ENCODE measurements at regions not wholly inside any gene's neighbourhood (a gene's known extent, or its start where the extent isn't known, plus 50 kb on each side); places are given as distances from the start of the nearest gene placed in this dataset.

DNA sequence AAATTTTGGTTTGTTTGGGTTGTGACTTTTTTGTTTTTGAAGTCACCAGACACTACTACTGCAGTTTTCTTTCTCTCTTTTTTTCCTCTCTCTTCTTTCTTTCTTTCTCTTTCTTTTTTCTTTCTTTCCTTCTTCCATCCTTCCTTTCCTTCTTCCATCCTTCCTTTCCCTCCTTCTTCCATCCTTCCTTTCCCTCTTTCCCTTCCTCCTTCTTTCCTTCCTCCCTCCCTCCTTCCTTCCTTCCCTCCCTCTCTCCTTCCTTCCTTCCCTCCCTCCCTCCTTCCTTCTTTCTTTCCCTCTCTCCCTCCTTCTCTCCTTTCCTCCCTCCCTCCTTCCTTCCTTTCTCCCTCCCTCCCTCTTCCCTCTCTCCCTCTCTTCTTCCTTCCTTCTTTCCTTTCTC is 230.3 kb upstream of the TYRP1 start:
- Histone ChIP-seq H4K20me1 (replicated peaks; ENCODE audit: control insufficient read depth, extremely low read depth, insufficient read depth, low read length) (no peaks in the 10 kb centered on the region), H3K9me1 (replicated peaks; ENCODE audit: control insufficient read depth, extremely low read depth, insufficient read depth, low read length) (no peaks in the 10 kb centered on the region), H2AFZ (ENCODE audit: low read depth, low read length) (no peak overlapping the region), H3K79me2 (ENCODE audit: control insufficient read depth, insufficient read depth, low read length) (no peaks in the 10 kb centered on the region), H3K27me3 (ENCODE audit: control insufficient read depth in 2 of 2, insufficient read depth in 2 of 2, low read length in 2 of 2) (peaks cover 0 to 3% of the 10 kb centered on the region in 2 experiments), H3K4me2 (ENCODE audit: insufficient read depth, low read length) (no peak overlapping the region), H3K9ac (replicated peaks; ENCODE audit: extremely low read depth, insufficient read depth, low read length) (no peak overlapping the region), H3K4me3 (replicated peaks in 1 of 3; ENCODE audit: insufficient read depth in 1 of 3, low read depth in 1 of 3, low read length in 3 of 3) (no peak overlapping the region), H3K36me3 (ENCODE audit: control insufficient read depth in 2 of 2, extremely low read depth in 1 of 2, insufficient read depth in 2 of 2, low read length in 2 of 2) (no peaks in the 10 kb centered on the region), H3K9me3 (replicated peaks; ENCODE audit: control insufficient read depth, insufficient read depth, low read length) (no peaks in the 10 kb centered on the region), H3K4me1 (ENCODE audit: control insufficient read depth, extremely low read depth, insufficient read depth, low read length) (no peaks in the 10 kb centered on the region), H3K27ac (ENCODE audit: insufficient read depth, low read depth, low read length) (no peak overlapping the region)
- no TSS peak for BruUV-seq (replicated peaks)
- FAIRE-seq: no peak
- POLR2A ChIA-PET: no interaction called here
- CTCF ChIA-PET: interaction anchor here (1.1 to 1.2 kb wide), 2 partner anchors 37 to 1607 kb away, joined by 4 to 6 read pairs; no protein-coding TSS in a partner anchor
- intact Hi-C loops (cut with micrococcal nuclease): no loop called here
- dilution Hi-C loops (cut with MboI; ENCODE audit: extremely low pct_ligation_motif_present, low sequenced_read_pairs): no loop called here
- no peak for TF ChIP-seq POLR2AphosphoS5 (IDR thresholded peaks at IDR 0.05; ENCODE audit: insufficient read depth, low read depth, low read length)
- no peak for TF ChIP-seq GATA2 (IDR thresholded peaks at IDR 0.05; ENCODE audit: insufficient read depth, insufficient read length, low read depth, low read length)
- TF ChIP-seq EZH2 (IDR thresholded peaks at IDR 0.05; ENCODE audit: borderline replicate concordance, low read depth, low read length, severe bottlenecking): no peak
- TF ChIP-seq, protein P1, sequence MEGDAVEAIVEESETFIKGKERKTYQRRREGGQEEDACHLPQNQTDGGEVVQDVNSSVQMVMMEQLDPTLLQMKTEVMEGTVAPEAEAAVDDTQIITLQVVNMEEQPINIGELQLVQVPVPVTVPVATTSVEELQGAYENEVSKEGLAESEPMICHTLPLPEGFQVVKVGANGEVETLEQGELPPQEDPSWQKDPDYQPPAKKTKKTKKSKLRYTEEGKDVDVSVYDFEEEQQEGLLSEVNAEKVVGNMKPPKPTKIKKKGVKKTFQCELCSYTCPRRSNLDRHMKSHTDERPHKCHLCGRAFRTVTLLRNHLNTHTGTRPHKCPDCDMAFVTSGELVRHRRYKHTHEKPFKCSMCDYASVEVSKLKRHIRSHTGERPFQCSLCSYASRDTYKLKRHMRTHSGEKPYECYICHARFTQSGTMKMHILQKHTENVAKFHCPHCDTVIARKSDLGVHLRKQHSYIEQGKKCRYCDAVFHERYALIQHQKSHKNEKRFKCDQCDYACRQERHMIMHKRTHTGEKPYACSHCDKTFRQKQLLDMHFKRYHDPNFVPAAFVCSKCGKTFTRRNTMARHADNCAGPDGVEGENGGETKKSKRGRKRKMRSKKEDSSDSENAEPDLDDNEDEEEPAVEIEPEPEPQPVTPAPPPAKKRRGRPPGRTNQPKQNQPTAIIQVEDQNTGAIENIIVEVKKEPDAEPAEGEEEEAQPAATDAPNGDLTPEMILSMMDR (IDR thresholded peaks at IDR 0.05; ENCODE audit: extremely low read depth in 1 of 2, insufficient read depth in 1 of 2, low read depth in 1 of 2, low read length in 2 of 2): no peak
- no peak for TF ChIP-seq MYC (IDR thresholded peaks at IDR 0.05; ENCODE audit: low read depth, low read length)
- TF ChIP-seq FOS (IDR thresholded peaks at IDR 0.05; ENCODE audit: borderline replicate concordance, insufficient read depth, low read length): no peak
- no peak for TF ChIP-seq POLR2A (IDR thresholded peaks at IDR 0.05; ENCODE audit: low read depth, low read length)
- no peak for TF ChIP-seq JUN (IDR thresholded peaks at IDR 0.05; ENCODE audit: borderline replicate concordance, insufficient read depth, insufficient read length, low read depth)
- TF ChIP-seq MAX (IDR thresholded peaks at IDR 0.05; ENCODE audit: insufficient read depth, insufficient read length): no peak
- DNase-seq (ENCODE audit: low read depth, low spot score): no peak
